ENCODE measurements at regions not wholly inside any gene's neighbourhood (a gene's known extent, or its start where the extent isn't known, plus 50 kb on each side); places are given as distances from the start of the nearest gene placed in this dataset.
"Not testable (repeated sequence)": the region's sequence is repeated elsewhere in the genome, so short reads cannot be mapped to it uniquely, and the experiment has no call there.

GRCh38 chr5:39657943-39658342, 233.2 kb upstream of the DAB2 start:
- DNase-seq = no peak
- in situ Hi-C loops (cut with HindIII; ENCODE audit: low pct_ligation_motif_present, low pct_unique_long_range_greater_than_20kb, low sequenced_read_pairs) = no loop called here

- no peak for DNase-seq
- in situ Hi-C loops (cut with HindIII; ENCODE audit: low pct_ligation_motif_present, low pct_unique_long_range_greater_than_20kb, low sequenced_read_pairs) = no loop called here
These were observed 231.8 kb upstream of the DAB2 start for GRCh38 chr5:39656600-39656999.

GRCh38 chr5:39654715-39655114, 229.9 kb upstream of the DAB2 start:
- in situ Hi-C loops (cut with HindIII; ENCODE audit: low pct_ligation_motif_present, low pct_unique_long_range_greater_than_20kb, low sequenced_read_pairs) = no loop called here
- DNase-seq = no peak

- in situ Hi-C loops (cut with HindIII; ENCODE audit: low pct_ligation_motif_present, low pct_unique_long_range_greater_than_20kb, low sequenced_read_pairs); DNase-seq: not testable (repeated sequence)
These were observed 227.7 kb upstream of the DAB2 start for GRCh38 chr5:39652481-39652880.

GRCh38 chr5:39652036-39652435, 227.3 kb upstream of the DAB2 start:
- in situ Hi-C loops (cut with HindIII; ENCODE audit: low pct_ligation_motif_present, low pct_unique_long_range_greater_than_20kb, low sequenced_read_pairs) = no loop called here
- DNase-seq = no peak

GRCh38 chr5:39650008-39650762, 225.4 kb upstream of the DAB2 start:
- DNase-seq = no peak
- in situ Hi-C loops (cut with HindIII; ENCODE audit: low pct_ligation_motif_present, low pct_unique_long_range_greater_than_20kb, low sequenced_read_pairs) = no loop called here

- in situ Hi-C loops (cut with HindIII; ENCODE audit: low pct_ligation_motif_present, low pct_unique_long_range_greater_than_20kb, low sequenced_read_pairs) = no loop called here
- peak; percentile 70 for DNase-seq
These were observed 224.1 kb upstream of the DAB2 start for GRCh38 chr5:39648848-39649227.

- DNase-seq = no peak
- in situ Hi-C loops (cut with HindIII; ENCODE audit: low pct_ligation_motif_present, low pct_unique_long_range_greater_than_20kb, low sequenced_read_pairs) = no loop called here
These were observed 223.5 kb upstream of the DAB2 start for GRCh38 chr5:39648085-39648847.

GRCh38 chr5:39640552-39640951, 215.8 kb upstream of the DAB2 start:
- in situ Hi-C loops (cut with HindIII; ENCODE audit: low pct_ligation_motif_present, low pct_unique_long_range_greater_than_20kb, low sequenced_read_pairs) = no loop called here
- no peak for DNase-seq

GRCh38 chr5:39639618-39640089, 214.9 kb upstream of the DAB2 start:
- in situ Hi-C loops (cut with HindIII; ENCODE audit: low pct_ligation_motif_present, low pct_unique_long_range_greater_than_20kb, low sequenced_read_pairs) = no loop called here
- no peak for DNase-seq

- DNase-seq = no peak
- in situ Hi-C loops (cut with HindIII; ENCODE audit: low pct_ligation_motif_present, low pct_unique_long_range_greater_than_20kb, low sequenced_read_pairs) = no loop called here
These were observed 214.0 kb upstream of the DAB2 start for GRCh38 chr5:39638813-39639212.

- in situ Hi-C loops (cut with HindIII; ENCODE audit: low pct_ligation_motif_present, low pct_unique_long_range_greater_than_20kb, low sequenced_read_pairs) = no loop called here
- no peak for DNase-seq
These were observed 208.3 kb upstream of the DAB2 start for GRCh38 chr5:39633057-39633456.

- in situ Hi-C loops (cut with HindIII; ENCODE audit: low pct_ligation_motif_present, low pct_unique_long_range_greater_than_20kb, low sequenced_read_pairs) = no loop called here
- DNase-seq = no peak
These were observed 207.2 kb upstream of the DAB2 start for GRCh38 chr5:39631958-39632357.

- in situ Hi-C loops (cut with HindIII; ENCODE audit: low pct_ligation_motif_present, low pct_unique_long_range_greater_than_20kb, low sequenced_read_pairs) = no loop called here
These were observed 205.2 kb upstream of the DAB2 start for GRCh38 chr5:39629946-39630345.

GRCh38 chr5:39628348-39628747, 203.6 kb upstream of the DAB2 start:
- DNase-seq = no peak
- in situ Hi-C loops (cut with HindIII; ENCODE audit: low pct_ligation_motif_present, low pct_unique_long_range_greater_than_20kb, low sequenced_read_pairs) = no loop called here

More at GRCh38 chr5:39629946-39630345, 205.2 kb upstream of the DAB2 start:
- no peak for DNase-seq

- peak; percentile 4 for DNase-seq
- in situ Hi-C loops (cut with HindIII; ENCODE audit: low pct_ligation_motif_present, low pct_unique_long_range_greater_than_20kb, low sequenced_read_pairs) = no loop called here
These were observed 200.1 kb upstream of the DAB2 start for GRCh38 chr5:39624890-39625289.

GRCh38 chr5:39624268-39624886, 199.6 kb upstream of the DAB2 start:
- in situ Hi-C loops (cut with HindIII; ENCODE audit: low pct_ligation_motif_present, low pct_unique_long_range_greater_than_20kb, low sequenced_read_pairs) = no loop called here
- peak; percentile 62 for DNase-seq

- DNase-seq = no peak
- in situ Hi-C loops (cut with HindIII; ENCODE audit: low pct_ligation_motif_present, low pct_unique_long_range_greater_than_20kb, low sequenced_read_pairs) = no loop called here
These were observed 198.6 kb upstream of the DAB2 start for GRCh38 chr5:39623291-39623865.

GRCh38 chr5:39622281-39622680, 197.5 kb upstream of the DAB2 start:
- no peak for DNase-seq

More at GRCh38 chr5:39622281-39622680, 197.5 kb upstream of the DAB2 start:
- in situ Hi-C loops (cut with HindIII; ENCODE audit: low pct_ligation_motif_present, low pct_unique_long_range_greater_than_20kb, low sequenced_read_pairs) = no loop called here
